GM12865 (cell line): ENCODE measurements at regions not wholly inside any gene's neighbourhood (a gene's known extent, or its start where the extent isn't known, plus 50 kb on each side); places are given as distances from the start of the nearest gene placed in this dataset.

Experiments
- DNase-seq: peaks from one replicate; pipeline ENCODE4 v3.0.0; 2010; ENCODE audit warnings: low read depth
- H3K4me3 ChIP-seq: 2 replicates; pipeline ENCODE4 v1.5.1; 2011; ENCODE audit warnings: mild to moderate bottlenecking, low read depth, low read length, control low read depth
- CTCF ChIP-seq: IDR thresholded peaks from 2 replicates; pipeline ENCODE4 v1.5.1; 2011; ENCODE audit warnings: low read length, control low read depth, low read depth, inconsistent platforms; ENCODE audit not compliant: insufficient read depth; ENCODE audit errors: missing control alignments

DNA sequence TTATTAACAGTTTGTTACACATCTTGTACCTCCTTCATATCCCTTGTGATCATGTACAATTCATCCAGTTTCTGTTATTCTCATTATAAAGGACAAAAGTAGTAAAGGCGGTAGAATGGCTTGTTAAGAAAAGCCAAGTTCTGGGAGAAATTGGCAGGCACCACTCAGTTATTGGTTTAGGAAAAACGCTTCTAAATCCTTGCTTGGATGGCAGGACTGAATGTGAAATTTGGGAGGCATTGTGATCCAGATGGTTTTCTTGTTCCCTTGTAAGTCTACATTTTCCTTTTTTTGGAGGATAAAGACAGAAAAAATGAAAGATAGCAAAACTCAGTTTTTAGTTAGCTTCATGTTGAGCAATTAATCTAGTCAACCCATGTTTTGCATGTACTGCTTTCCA lies 130.2 kb downstream of the MAT2B start:
- H3K4me3 ChIP-seq, result no peak overlapping the region
- DNase-seq, result no peak
- TF ChIP-seq CTCF, result no peak

GRCh38 chr5:163642904-163643303 lies 137.5 kb downstream of the MAT2B start:
- no peak for DNase-seq
- no peak for TF ChIP-seq CTCF
- no peak overlapping the region for H3K4me3 ChIP-seq

GRCh38 chr5:163645421-163646416 lies 140.3 kb downstream of the MAT2B start:
- no peak overlapping the region for H3K4me3 ChIP-seq
- DNase-seq, result no peak
- TF ChIP-seq CTCF, result no peak

DNA sequence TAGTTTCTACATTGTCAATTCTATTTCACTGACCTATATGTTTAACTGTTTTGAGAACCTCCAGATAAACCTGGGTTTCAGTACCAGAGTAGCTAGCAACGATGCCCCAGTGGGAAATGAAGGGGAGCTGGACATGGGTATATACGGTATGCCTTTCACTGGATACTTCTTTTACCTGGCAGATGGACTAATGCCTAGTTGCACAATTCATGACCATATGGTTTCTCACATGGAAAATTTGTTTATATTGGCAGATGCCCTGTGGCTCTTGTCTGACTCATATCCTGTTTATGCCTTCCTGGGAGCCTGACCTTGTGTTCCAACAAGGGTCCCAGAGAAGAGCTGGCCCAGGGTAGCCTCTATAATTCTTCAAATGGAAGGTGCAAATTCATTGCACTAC lies 144.1 kb downstream of the MAT2B start:
- no peak for TF ChIP-seq CTCF
- DNase-seq, result no peak
- H3K4me3 ChIP-seq, result no peak overlapping the region

- no peak overlapping the region for H3K4me3 ChIP-seq
- no peak for DNase-seq
- no peak for TF ChIP-seq CTCF
Measured at GRCh38 chr5:163653526-163653925, 148.1 kb downstream of the MAT2B start.

DNA sequence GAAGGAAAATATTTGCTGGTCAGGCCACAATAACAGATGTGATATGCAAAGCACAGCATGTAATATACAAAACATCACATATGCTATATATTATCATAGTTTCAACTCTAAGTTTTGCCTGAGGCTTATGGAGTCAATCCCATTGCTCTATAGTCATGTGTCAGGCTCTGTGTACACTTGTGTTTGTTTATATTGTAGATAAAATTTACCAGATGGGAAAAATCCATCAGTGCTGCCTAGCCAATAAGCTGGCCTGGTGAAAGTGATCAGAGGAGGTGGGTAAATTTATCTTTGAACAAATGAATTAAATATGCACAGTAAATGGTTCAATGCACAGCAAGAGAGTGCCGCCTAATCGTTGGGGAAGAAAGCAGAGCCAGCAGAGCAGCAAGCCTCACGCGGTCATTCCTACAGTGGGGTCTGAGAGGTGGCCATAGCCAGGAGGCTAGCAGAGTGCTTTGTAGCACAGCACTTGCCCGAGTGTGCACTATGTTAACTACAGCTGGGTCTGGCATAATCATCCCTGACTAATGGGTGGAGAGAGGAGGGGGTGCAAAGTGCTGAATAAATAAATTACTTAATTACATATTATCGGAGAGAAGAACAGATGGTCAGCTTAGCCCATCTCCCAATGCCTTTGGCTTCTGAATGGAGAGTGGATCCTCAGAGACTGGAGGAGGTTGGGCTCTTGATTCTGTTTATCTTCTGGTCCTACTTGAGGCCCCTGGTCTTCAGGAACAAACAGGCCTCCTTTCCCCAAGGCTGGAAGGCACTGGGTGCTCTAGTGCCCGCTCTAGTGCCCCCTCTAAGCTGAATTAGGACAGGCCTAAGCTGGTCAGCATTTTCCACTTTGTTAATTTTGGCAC lies 153.5 kb downstream of the MAT2B start:
- no peak for DNase-seq
- H3K4me3 ChIP-seq, result no peak overlapping the region
- TF ChIP-seq CTCF, result no peak
